ENCODE measurements at regions not wholly inside any gene's neighbourhood (a gene's known extent, or its start where the extent isn't known, plus 50 kb on each side); places are given as distances from the start of the nearest gene placed in this dataset.

GRCh38 chr9:17018540-17019196, 116.2 kb upstream of the CNTLN start:
- DNase-seq (ENCODE audit: low read depth) = no peak

GRCh38 chr9:17017931-17018491, 116.8 kb upstream of the CNTLN start:
- no peak for DNase-seq (ENCODE audit: low read depth)

DNA sequence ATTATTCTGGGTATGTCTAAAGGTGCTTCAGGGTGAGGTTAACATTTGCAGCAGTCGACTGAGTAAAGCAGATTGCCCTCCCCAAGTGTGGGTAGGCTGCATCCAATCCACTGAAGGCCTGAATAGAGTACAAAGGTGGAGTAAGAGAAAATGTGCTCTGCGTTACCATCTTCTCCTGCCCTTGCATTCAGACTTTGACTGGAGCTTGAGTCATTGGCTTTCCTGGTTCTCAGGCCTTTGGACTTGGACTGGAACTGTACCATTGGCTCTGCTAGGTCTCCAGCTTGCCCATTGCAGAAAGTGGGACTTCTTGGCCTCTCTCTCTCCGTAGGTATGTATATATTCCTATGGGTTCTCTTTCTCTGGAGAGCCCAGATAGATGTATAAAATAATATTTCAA, 120.9 kb upstream of the CNTLN start:
- no peak for DNase-seq (ENCODE audit: low read depth)

GRCh38 chr9:17013010-17013409, 121.8 kb upstream of the CNTLN start:
- DNase-seq (ENCODE audit: low read depth) = no peak

GRCh38 chr9:17011880-17012279, 123.0 kb upstream of the CNTLN start:
- no peak for DNase-seq (ENCODE audit: low read depth)

DNA sequence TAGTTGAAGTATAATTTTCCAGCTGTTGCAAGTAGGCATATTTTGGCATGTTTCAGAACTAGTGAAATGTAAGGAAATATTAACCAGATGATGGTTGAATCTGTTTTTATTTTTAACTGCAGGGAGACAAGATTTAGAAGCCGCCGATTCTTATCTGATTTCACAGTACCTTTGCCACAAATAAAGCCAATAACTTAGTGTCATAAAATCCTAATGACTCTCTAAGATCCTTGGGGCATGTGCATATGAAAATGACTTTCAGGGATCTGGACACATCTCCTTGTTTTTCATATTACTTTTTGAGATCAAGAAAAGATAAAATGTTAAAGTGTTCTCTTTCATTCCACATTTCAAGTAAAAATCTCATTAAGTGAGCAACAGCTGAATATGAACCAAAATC, 125.8 kb upstream of the CNTLN start:
- DNase-seq (ENCODE audit: low read depth) = no peak

DNA sequence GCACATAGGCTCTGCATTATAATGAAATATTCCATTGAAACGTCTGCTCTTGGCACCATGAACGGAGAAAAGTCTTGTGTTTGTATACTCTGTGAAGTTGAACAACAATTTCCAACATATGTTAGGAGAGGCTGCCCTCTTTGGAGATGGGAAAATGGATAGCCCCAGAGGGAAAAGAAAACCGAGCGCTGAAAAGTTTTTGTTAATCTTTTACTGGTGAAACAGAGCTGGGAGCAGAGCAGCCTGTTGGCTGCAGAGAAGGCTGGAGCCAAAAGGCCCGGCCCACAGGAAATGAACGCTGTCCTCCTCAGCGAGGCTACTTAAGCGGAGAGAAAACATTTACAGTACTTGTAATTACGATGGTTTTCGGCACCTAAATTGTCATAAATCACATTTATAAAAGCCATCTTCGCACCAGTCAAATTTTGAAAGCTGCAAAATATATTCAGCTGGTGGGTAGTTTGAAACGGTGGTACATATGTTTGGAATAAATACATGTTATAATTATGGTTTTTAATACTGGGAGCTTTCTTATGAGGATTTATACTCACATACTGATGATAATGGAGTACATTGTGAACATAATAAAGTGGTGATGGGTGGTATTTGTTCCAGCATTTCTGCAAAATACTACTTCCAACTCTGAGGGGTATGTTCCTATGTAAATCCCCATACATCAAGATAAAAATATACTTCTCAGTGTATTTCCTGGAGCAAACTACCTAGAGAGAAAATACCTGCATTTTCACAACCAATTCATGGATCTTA, 129.6 kb upstream of the CNTLN start:
- DNase-seq (ENCODE audit: low read depth) = no peak

DNA sequence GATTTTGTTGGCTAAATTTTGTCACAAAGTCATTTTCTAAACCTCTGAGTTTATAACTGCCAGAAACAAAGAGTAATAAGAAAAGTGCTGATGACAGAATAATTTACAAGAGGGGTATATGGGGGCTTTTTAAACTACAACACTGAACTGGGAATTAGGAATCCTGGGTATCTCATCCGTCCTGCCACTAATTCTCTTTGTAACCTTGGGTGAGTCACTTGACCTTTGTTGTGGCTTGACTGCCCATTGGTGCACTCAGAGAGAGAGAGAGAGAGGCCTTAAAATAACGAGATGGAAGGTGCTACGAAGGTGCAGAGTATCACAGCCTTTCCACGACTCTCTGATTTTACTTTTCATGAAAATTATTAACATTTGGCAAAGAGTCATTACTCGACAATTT, 130.3 kb upstream of the CNTLN start:
- no peak for DNase-seq (ENCODE audit: low read depth)

DNA sequence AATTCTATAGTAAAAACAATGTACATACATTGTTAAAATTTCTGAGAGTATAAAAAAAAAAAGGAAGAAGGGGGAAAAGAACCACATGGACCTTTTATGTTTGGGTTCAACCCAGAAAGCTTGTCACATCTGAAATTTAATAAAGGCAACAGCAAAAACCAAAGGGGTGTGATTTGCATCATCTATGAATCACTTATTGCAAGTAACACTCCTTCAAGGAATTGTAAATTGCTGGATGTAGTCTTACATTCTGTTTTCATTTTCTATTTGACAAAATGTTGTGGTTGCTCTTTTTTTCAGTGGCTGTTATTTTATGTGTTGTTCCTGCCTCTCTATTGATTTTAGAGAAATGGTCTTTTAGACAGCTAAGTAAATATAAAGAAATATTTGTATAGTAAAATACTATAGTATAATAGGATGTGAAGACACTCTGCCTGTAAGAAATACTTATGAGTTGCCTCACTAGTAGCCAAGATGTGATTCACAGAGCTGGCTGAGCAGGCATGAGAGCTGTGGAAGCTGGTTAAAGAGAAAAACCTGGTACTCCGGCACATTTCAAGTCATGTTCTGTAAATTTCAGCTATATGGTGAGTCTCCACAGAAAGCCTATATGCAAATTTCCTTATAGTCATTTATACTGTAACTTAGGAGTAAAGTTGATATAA, 131.1 kb upstream of the CNTLN start:
- peak; percentile 42 for DNase-seq (ENCODE audit: low read depth)

DNA sequence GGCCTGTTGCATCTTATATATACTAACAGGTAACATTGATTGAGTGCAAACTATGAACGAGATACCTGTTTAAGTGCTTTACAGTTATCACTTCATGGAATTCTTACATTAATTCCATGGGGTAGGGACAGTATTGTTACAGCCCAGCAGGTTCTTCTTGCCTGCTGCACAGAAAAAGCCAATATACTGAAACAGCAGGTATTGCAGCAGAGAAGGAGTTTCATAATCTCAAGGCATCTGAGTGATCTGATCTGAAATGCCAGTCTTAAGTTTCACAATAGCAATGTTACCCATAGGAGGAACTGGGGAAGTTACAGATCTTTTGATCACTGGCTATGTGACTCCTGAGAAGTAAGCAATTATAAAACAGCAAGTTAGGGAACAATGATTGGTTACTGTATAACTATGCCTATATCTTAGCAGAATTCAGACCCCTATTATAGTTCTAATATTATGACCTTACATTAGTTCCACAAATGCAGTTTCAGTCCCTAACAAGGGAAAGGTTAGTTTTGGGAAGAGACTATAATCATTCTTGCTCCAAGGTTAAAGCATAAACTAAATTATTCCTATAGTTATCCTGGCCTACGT, 126.5 kb upstream of the BNC2 start:
- no peak for DNase-seq (ENCODE audit: low read depth)

DNA sequence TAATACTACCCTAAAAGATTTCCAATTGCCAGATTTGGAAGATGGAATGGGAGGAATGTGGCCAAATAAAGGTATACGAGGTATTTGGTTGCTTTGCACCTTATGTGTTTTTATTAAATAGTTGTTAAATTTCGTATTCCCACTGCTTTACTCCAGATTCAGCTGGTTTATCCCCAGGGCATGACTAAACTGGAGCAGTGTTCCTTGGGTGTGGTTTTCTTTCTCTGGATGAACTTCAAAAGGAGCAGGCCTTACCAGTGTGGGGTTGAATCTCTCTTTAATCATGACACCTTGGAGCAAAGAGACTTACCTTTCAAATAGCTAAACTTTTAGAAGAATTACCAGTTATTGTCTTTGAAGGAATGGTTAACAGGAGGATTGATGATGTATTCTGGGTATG, 121.7 kb upstream of the BNC2 start:
- no peak for DNase-seq (ENCODE audit: low read depth)

DNA sequence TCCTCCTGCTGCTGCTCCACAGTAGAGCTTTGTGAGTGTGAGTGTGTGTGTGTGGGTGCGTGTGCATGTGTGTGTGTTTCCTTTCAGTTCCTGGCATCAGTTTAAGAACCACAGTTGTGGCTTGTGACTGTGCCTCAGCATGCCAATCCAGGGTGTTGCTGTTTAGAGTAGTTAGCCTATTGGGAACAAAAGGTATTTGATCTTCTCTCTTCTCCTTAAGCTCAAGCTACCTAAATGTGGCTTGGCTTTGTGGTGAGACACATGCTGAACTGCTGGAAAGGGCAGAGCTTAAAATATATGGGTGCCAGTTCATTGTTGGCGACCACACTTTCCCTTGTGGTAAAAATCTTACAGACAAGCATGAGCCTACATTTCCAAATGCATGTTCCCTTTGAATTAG, 116.6 kb upstream of the BNC2 start:
- DNase-seq (ENCODE audit: low read depth) = no peak

DNA sequence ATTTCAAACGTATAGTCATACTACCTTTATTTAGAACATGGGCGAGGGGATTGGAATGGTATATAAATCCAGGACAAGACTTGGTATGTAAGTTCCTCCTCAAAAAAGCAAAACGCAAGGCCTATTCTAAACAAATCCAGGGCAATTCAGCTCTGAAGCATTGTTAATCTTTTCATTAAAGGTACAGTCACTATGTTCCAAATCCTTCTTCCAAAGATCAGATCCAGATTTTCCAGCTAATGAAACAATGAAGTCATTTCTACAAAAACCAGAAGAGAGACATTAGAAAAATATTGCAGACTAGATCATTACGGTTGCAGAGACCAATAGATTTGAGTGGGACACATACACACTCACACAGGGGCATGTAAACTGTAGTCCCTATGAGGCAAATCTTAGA, 116.1 kb upstream of the BNC2 start:
- DNase-seq (ENCODE audit: low read depth) = no peak

DNA sequence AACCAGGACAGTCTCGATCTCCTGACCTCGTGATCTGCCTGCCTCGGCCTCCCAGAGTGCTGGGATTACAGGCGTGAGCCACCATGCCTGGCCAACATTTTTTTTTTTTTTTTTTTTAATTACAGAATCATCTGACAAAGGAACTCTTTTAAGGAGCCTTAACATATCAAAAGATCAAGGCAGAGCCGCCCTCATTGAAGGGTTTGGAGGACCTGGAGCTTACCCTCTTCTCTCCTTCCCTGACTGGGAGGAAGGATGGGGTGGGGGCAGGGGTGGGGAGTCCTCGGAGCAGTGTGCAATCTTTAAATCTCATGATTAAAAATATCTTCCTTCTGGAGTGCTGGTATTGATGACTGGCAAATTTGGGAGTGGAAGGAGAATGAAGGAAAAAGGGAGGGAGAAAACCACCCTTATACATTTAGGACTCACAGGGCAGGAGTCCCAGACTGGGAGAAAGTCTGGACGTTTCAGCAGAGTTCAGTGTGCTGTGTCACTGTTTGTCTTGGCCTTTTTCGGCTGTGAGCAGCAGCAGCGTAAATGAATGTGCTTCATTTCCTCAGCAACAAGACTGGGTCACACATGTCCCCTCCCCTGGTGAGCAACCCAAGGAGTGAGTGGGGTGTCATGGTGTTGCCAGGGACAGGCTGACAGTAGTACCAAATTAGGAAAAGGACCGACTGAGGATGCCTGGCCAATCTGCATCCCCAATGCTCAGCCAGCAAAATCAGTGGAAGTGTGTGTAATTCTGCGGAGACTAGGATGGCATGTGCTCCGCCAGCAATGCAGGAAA, 115.3 kb upstream of the BNC2 start:
- DNase-seq (ENCODE audit: low read depth) = no peak

- DNase-seq (ENCODE audit: low read depth) = no peak
Measured at GRCh38 chr9:16982780-16983310, 112.4 kb upstream of the BNC2 start.

GRCh38 chr9:16976427-16976826, 106.0 kb upstream of the BNC2 start:
- no peak for DNase-seq (ENCODE audit: low read depth)

DNA sequence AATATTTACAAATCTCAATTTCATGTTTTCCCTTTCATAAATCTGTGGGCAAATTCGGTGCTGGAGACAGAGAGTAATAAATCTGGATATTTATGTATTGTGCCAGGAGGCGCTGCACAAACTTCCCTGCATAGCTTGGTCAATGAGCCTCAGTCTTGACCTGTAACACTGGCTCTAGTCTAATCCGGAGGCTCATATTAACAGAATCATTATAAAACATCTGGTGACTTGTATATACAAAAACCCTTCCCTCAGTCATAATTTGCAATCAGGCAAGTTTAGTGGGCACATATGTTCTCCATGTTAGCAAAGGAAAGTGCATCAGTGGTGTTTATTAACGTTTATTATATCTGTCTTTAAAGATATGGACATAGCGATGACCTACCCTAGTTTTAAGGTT, 104.0 kb upstream of the BNC2 start:
- DNase-seq (ENCODE audit: low read depth) = no peak

- DNase-seq (ENCODE audit: low read depth) = no peak
Measured at GRCh38 chr9:16970321-16970720, 99.9 kb upstream of the BNC2 start.

DNA sequence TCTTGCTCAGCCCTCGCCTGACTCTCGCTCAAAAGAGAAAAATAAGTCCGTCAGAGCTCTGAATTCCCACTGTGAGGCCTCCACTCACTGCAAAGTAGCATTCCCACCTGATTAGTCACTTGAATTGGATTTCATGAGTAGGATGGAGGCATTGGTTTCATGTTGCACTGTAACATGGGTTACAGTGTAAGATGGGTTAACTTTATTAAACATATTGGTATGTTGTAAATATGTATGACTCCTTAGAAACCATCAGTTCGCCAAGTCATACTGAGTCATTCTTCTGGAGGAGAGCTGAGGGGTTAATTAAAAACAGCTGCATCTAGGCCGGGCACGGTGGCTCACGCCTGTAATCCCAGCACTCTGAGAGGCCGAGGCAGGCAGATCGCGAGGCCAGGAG, 93.8 kb upstream of the BNC2 start:
- DNase-seq (ENCODE audit: low read depth) = peak; percentile 99

DNA sequence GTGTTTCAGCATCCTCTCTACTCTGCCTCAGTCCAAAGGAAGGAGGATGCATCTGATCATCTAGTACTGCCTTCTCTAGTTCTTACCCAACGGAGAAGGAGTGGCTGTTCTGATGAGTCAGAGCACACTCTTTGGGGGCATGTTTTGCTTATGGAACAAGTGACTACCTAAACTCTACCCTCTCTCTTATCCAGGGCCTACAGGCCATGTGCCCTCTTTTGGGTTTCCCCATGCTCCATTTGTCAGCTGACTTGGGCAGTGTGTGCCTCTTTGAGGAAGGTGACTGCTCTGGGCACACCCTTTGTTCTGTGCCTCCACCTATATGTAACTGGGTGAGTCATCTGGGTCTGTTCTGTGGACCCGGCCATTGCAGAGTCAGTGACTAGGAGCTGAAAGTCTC, 89.6 kb upstream of the BNC2 start:
- DNase-seq (ENCODE audit: low read depth) = peak; percentile 5

- peak; percentile 6 for DNase-seq (ENCODE audit: low read depth)
Measured at GRCh38 chr9:16959391-16959790, 88.9 kb upstream of the BNC2 start.

DNA sequence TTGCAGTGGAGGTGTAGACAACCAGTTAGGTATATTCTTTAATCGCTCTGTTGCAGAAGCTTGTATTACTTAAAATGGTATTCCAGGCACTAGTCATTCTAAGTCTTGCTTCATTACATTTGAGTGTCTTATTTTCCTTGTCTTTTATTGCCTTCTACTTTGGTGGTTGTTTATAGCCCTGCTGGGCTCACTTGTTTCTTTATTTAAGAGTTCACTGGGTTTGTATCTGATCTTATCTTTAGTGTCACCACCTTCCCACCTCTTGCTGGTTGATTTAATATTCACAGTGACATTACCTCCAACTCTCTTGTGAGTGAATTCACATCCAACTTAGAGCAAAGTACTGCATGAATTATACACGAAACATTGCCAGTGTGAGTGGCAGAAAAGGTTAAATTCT, 83.6 kb upstream of the BNC2 start:
- no peak for DNase-seq (ENCODE audit: low read depth)

All from HS-5 (cell line).